ENCODE measurements at regions not wholly inside any gene's neighbourhood (a gene's known extent, or its start where the extent isn't known, plus 50 kb on each side); places are given as distances from the start of the nearest gene placed in this dataset.

GRCh38 chr18:42606886-42607495, 508.5 kb downstream of the RIT2 start:
- Mint-ChIP-seq H3K9me3 (peaks cover 8% of the 10 kb centered on the region), H3K36me3 (ENCODE audit: low read depth) (no peaks in the 10 kb centered on the region), H3K27me3 (no peaks in the 10 kb centered on the region), H3K4me1 (no peaks in the 10 kb centered on the region), H3K27ac (no peak overlapping the region), H3K4me3 (no peak overlapping the region)
- no peak for ATAC-seq
- DNase-seq: no peak

GRCh38 chr18:42611134-42611533, 504.4 kb downstream of the RIT2 start:
- no peaks in the 10 kb centered on the region for H3K27me3 Mint-ChIP-seq
- no peaks in the 10 kb centered on the region for H3K4me1 Mint-ChIP-seq
- H3K36me3 Mint-ChIP-seq (ENCODE audit: low read depth): no peaks in the 10 kb centered on the region
- ATAC-seq: no peak
- DNase-seq: no peak
- peaks cover 4% of the 10 kb centered on the region for H3K9me3 Mint-ChIP-seq
- H3K4me3 Mint-ChIP-seq: no peak overlapping the region
- H3K27ac Mint-ChIP-seq: no peak overlapping the region

- DNase-seq: no peak
- H3K4me3 Mint-ChIP-seq: no peak overlapping the region
- no peak overlapping the region for H3K27ac Mint-ChIP-seq
- H3K27me3 Mint-ChIP-seq: no peaks in the 10 kb centered on the region
- ATAC-seq: no peak
- no peaks in the 10 kb centered on the region for H3K9me3 Mint-ChIP-seq
- no peaks in the 10 kb centered on the region for H3K36me3 Mint-ChIP-seq (ENCODE audit: low read depth)
- no peaks in the 10 kb centered on the region for H3K4me1 Mint-ChIP-seq
These were observed 500.7 kb downstream of the RIT2 start for GRCh38 chr18:42614619-42615293.

- Mint-ChIP-seq H3K27me3 (no peaks in the 10 kb centered on the region), H3K4me3 (no peak overlapping the region), H3K9me3 (no peaks in the 10 kb centered on the region), H3K36me3 (ENCODE audit: low read depth) (no peaks in the 10 kb centered on the region), H3K4me1 (no peaks in the 10 kb centered on the region), H3K27ac (no peak overlapping the region)
- DNase-seq: no peak
- no peak for ATAC-seq
These were observed 498.3 kb downstream of the RIT2 start for GRCh38 chr18:42617221-42617620.

- Mint-ChIP-seq H3K4me3 (no peak overlapping the region), H3K27me3 (no peaks in the 10 kb centered on the region), H3K4me1 (no peaks in the 10 kb centered on the region), H3K36me3 (ENCODE audit: low read depth) (no peaks in the 10 kb centered on the region), H3K27ac (no peak overlapping the region), H3K9me3 (peaks cover under 1% of the 10 kb centered on the region)
- DNase-seq (no peak), ATAC-seq (no peak)
These were observed 495.7 kb downstream of the RIT2 start for GRCh38 chr18:42619771-42620170.

- H3K4me1 Mint-ChIP-seq: no peaks in the 10 kb centered on the region
- no peak overlapping the region for H3K4me3 Mint-ChIP-seq
- H3K36me3 Mint-ChIP-seq (ENCODE audit: low read depth): no peaks in the 10 kb centered on the region
- H3K9me3 Mint-ChIP-seq: peaks cover 5% of the 10 kb centered on the region
- DNase-seq (no peak), ATAC-seq (no peak)
- H3K27me3 Mint-ChIP-seq: no peaks in the 10 kb centered on the region
- H3K27ac Mint-ChIP-seq: no peak overlapping the region
These were observed 494.8 kb downstream of the RIT2 start for GRCh38 chr18:42620657-42621056.

GRCh38 chr18:42623935-42624334, 491.6 kb downstream of the RIT2 start:
- no peak overlapping the region for H3K4me3 Mint-ChIP-seq
- no peaks in the 10 kb centered on the region for H3K36me3 Mint-ChIP-seq (ENCODE audit: low read depth)
- no peak overlapping the region for H3K27ac Mint-ChIP-seq
- no peaks in the 10 kb centered on the region for H3K4me1 Mint-ChIP-seq
- H3K9me3 Mint-ChIP-seq: peaks cover 5% of the 10 kb centered on the region
- ATAC-seq: no peak
- no peak for DNase-seq
- no peaks in the 10 kb centered on the region for H3K27me3 Mint-ChIP-seq

- ATAC-seq (no peak), DNase-seq (no peak)
- Mint-ChIP-seq H3K27me3 (no peaks in the 10 kb centered on the region), H3K9me3 (peaks cover 7% of the 10 kb centered on the region), H3K27ac (no peak overlapping the region), H3K4me3 (no peak overlapping the region), H3K4me1 (no peaks in the 10 kb centered on the region), H3K36me3 (ENCODE audit: low read depth) (no peaks in the 10 kb centered on the region)
These were observed 482.7 kb downstream of the RIT2 start for GRCh38 chr18:42632801-42633200.

- Mint-ChIP-seq H3K9me3 (peaks cover 7% of the 10 kb centered on the region), H3K4me3 (no peak overlapping the region), H3K27me3 (no peaks in the 10 kb centered on the region), H3K27ac (no peak overlapping the region), H3K36me3 (ENCODE audit: low read depth) (no peaks in the 10 kb centered on the region), H3K4me1 (no peaks in the 10 kb centered on the region)
- no peak for DNase-seq
- no peak for ATAC-seq
These were observed 480.0 kb downstream of the RIT2 start for GRCh38 chr18:42635378-42636048.

GRCh38 chr18:42636309-42636708, 479.2 kb downstream of the RIT2 start:
- no peaks in the 10 kb centered on the region for H3K27me3 Mint-ChIP-seq

GRCh38 chr18:42640160-42640559, 475.3 kb downstream of the RIT2 start:
- Mint-ChIP-seq H3K27me3 (no peaks in the 10 kb centered on the region), H3K9me3 (peaks cover 14% of the 10 kb centered on the region), H3K4me1 (no peaks in the 10 kb centered on the region), H3K36me3 (ENCODE audit: low read depth) (no peaks in the 10 kb centered on the region), H3K4me3 (no peak overlapping the region), H3K27ac (no peak overlapping the region)
- no peak for DNase-seq
- ATAC-seq: no peak

More at GRCh38 chr18:42636309-42636708, 479.2 kb downstream of the RIT2 start:
- H3K36me3 Mint-ChIP-seq (ENCODE audit: low read depth): no peaks in the 10 kb centered on the region
- H3K4me3 Mint-ChIP-seq: no peak overlapping the region
- ATAC-seq (no peak), DNase-seq (no peak)
- H3K27ac Mint-ChIP-seq: no peak overlapping the region
- H3K9me3 Mint-ChIP-seq: peaks cover 10% of the 10 kb centered on the region
- H3K4me1 Mint-ChIP-seq: no peaks in the 10 kb centered on the region

- ATAC-seq (no peak), DNase-seq (no peak)
- Mint-ChIP-seq H3K27me3 (no peaks in the 10 kb centered on the region), H3K4me1 (no peaks in the 10 kb centered on the region), H3K27ac (no peak overlapping the region), H3K9me3 (peaks cover 8% of the 10 kb centered on the region), H3K36me3 (ENCODE audit: low read depth) (no peaks in the 10 kb centered on the region), H3K4me3 (no peak overlapping the region)
These were observed 473.5 kb downstream of the RIT2 start for GRCh38 chr18:42641996-42642395.

- no peak overlapping the region for H3K4me3 Mint-ChIP-seq
- no peaks in the 10 kb centered on the region for H3K36me3 Mint-ChIP-seq (ENCODE audit: low read depth)
- no peaks in the 10 kb centered on the region for H3K27me3 Mint-ChIP-seq
- H3K4me1 Mint-ChIP-seq: no peaks in the 10 kb centered on the region
- no peak for ATAC-seq
- no peak overlapping the region for H3K27ac Mint-ChIP-seq
- H3K9me3 Mint-ChIP-seq: peaks cover 10% of the 10 kb centered on the region
- no peak for DNase-seq
These were observed 470.8 kb downstream of the RIT2 start for GRCh38 chr18:42644729-42645131.

- no peaks in the 10 kb centered on the region for H3K36me3 Mint-ChIP-seq (ENCODE audit: low read depth)
These were observed 466.0 kb downstream of the RIT2 start for GRCh38 chr18:42649331-42650035.

GRCh38 chr18:42654556-42654955, 460.9 kb downstream of the RIT2 start:
- Mint-ChIP-seq H3K9me3 (peaks cover 15% of the 10 kb centered on the region), H3K27ac (no peak overlapping the region), H3K4me1 (no peaks in the 10 kb centered on the region), H3K36me3 (ENCODE audit: low read depth) (no peaks in the 10 kb centered on the region), H3K4me3 (no peak overlapping the region), H3K27me3 (no peaks in the 10 kb centered on the region)
- no peak for DNase-seq
- ATAC-seq: no peak

More at GRCh38 chr18:42649331-42650035, 466.0 kb downstream of the RIT2 start:
- Mint-ChIP-seq H3K9me3 (peaks cover 12% of the 10 kb centered on the region), H3K27ac (no peak overlapping the region), H3K27me3 (no peaks in the 10 kb centered on the region), H3K4me1 (no peaks in the 10 kb centered on the region), H3K4me3 (no peak overlapping the region)
- ATAC-seq: no peak
- no peak for DNase-seq

Measured in activated naive CD8-positive, alpha-beta T cell treated with anti-CD3 and anti-CD28 coated beads, Interleukin-2, amount 50 U/mL, for 24 hours (primary cell).